AG08395 (cell line): ENCODE measurements at regions not wholly inside any gene's neighbourhood (a gene's known extent, or its start where the extent isn't known, plus 50 kb on each side); places are given as distances from the start of the nearest gene placed in this dataset.

Source experiments
- DNase-seq: peaks from one replicate; pipeline ENCODE4 v3.0.0; 2012; ENCODE audit warnings: mixed read lengths, low spot score

GRCh38 chr2:217689053-217689452 lies 313.7 kb downstream of the TNS1 start:
- DNase-seq = no peak

GRCh38 chr2:217688494-217688893 lies 314.3 kb downstream of the TNS1 start:
- DNase-seq = no peak

GRCh38 chr2:217687771-217688170 lies 315.0 kb downstream of the TNS1 start:
- no peak for DNase-seq

- DNase-seq = peak; percentile 94
These were observed 317.6 kb downstream of the TNS1 start for GRCh38 chr2:217685255-217685605.

GRCh38 chr2:217684431-217685254 lies 318.2 kb downstream of the TNS1 start:
- no peak for DNase-seq

GRCh38 chr2:217683106-217683870 lies 319.5 kb downstream of the TNS1 start:
- DNase-seq = no peak

GRCh38 chr2:217681791-217682190 lies 321.0 kb downstream of the TNS1 start:
- no peak for DNase-seq

- no peak for DNase-seq
These were observed 322.4 kb downstream of the TNS1 start for GRCh38 chr2:217680381-217680780.

GRCh38 chr2:217673627-217674026 lies 329.2 kb downstream of the TNS1 start:
- DNase-seq = no peak

- no peak for DNase-seq
These were observed 330.3 kb downstream of the TNS1 start for GRCh38 chr2:217672472-217672871.

- no peak for DNase-seq
These were observed 330.9 kb downstream of the TNS1 start for GRCh38 chr2:217671871-217672270.

- no peak for DNase-seq
These were observed 331.7 kb downstream of the TNS1 start for GRCh38 chr2:217671075-217671474.

GRCh38 chr2:217669831-217670230 lies 333.0 kb downstream of the TNS1 start:
- no peak for DNase-seq

GRCh38 chr2:217667512-217667911 lies 335.3 kb downstream of the TNS1 start:
- DNase-seq = peak; percentile 29

GRCh38 chr2:217667035-217667434 lies 335.8 kb downstream of the TNS1 start:
- DNase-seq = no peak

GRCh38 chr2:217666338-217666737 lies 336.5 kb downstream of the TNS1 start:
- DNase-seq = peak; percentile 66

- no peak for DNase-seq
These were observed 338.0 kb downstream of the TNS1 start for GRCh38 chr2:217664761-217665160.

GRCh38 chr2:217662984-217663602 lies 339.7 kb downstream of the TNS1 start:
- DNase-seq = peak; percentile 46

GRCh38 chr2:217661378-217661777 lies 341.4 kb downstream of the TNS1 start:
- DNase-seq = no peak

- no peak for DNase-seq
These were observed 342.4 kb downstream of the TNS1 start for GRCh38 chr2:217660423-217660822.

GRCh38 chr2:217658806-217659205 lies 344.0 kb downstream of the TNS1 start:
- no peak for DNase-seq

- no peak for DNase-seq
These were observed 345.5 kb downstream of the TNS1 start for GRCh38 chr2:217657252-217657651.

GRCh38 chr2:217656316-217656715 lies 346.5 kb downstream of the TNS1 start:
- no peak for DNase-seq
